ENCODE measurements at regions not wholly inside any gene's neighbourhood (a gene's known extent, or its start where the extent isn't known, plus 50 kb on each side); places are given as distances from the start of the nearest gene placed in this dataset.

GRCh38 chrX:26376037-26376708 lies 160.2 kb downstream of the MAGEB5 start:
- intact Hi-C loops (cut with DNase I) = no loop called here
- no peak overlapping the region for H3K27ac ChIP-seq (ENCODE audit: low read length)
- 61% methylated on average over 5 of the region's 5 CpGs for WGBS
- H3K27me3 ChIP-seq (ENCODE audit: control insufficient read depth, insufficient read depth) = no peaks in the 10 kb centered on the region
- no peak for ATAC-seq
- no peak for DNase-seq
- no peak overlapping the region for H3K4me3 ChIP-seq (ENCODE audit: low read length)
- no peaks in the 10 kb centered on the region for H3K9me3 ChIP-seq (ENCODE audit: control insufficient read depth, low read length)
- H3K4me1 ChIP-seq (ENCODE audit: control insufficient read depth, insufficient read depth, low read length) = no peaks in the 10 kb centered on the region

DNA sequence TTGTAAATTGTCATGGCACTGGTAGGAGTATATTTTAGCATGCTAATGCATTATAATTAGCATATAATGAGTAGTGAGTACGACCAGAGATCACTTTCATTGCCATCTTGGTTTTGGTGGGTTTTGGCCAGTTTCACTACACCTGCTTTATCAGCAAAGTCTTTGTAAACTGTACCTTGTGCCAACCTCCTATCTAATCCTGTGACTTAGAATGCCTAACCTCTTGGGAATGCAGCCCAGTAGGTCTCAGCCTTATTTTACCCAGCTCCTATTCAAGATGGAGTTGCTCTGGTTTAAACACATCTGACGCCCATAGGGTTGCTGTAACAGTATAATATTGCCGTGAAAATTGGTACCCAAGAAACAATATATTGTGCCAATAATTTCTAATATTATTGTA lies 159.4 kb downstream of the MAGEB5 start:
- Histone ChIP-seq H3K27ac (ENCODE audit: low read length) (no peak overlapping the region), H3K27me3 (ENCODE audit: control insufficient read depth, insufficient read depth) (no peaks in the 10 kb centered on the region), H3K4me1 (ENCODE audit: control insufficient read depth, insufficient read depth, low read length) (no peaks in the 10 kb centered on the region), H3K4me3 (ENCODE audit: low read length) (no peak overlapping the region), H3K9me3 (ENCODE audit: control insufficient read depth, low read length) (no peaks in the 10 kb centered on the region)
- DNase-seq (no peak), ATAC-seq (no peak)
- WGBS = 85% methylated on average over 3 of the region's 3 CpGs
- intact Hi-C loops (cut with DNase I) = no loop called here

- no peaks in the 10 kb centered on the region for H3K4me1 ChIP-seq (ENCODE audit: control insufficient read depth, insufficient read depth, low read length)
- no peaks in the 10 kb centered on the region for H3K9me3 ChIP-seq (ENCODE audit: control insufficient read depth, low read length)
- DNase-seq (no peak), ATAC-seq (no peak)
- H3K27ac ChIP-seq (ENCODE audit: low read length) = no peak overlapping the region
- WGBS = 88% methylated on average over 5 of the region's 5 CpGs
- intact Hi-C loops (cut with DNase I) = no loop called here
- H3K4me3 ChIP-seq (ENCODE audit: low read length) = no peak overlapping the region
- H3K27me3 ChIP-seq (ENCODE audit: control insufficient read depth, insufficient read depth) = no peaks in the 10 kb centered on the region
These were observed 157.9 kb downstream of the MAGEB5 start for GRCh38 chrX:26373829-26374228.

DNA sequence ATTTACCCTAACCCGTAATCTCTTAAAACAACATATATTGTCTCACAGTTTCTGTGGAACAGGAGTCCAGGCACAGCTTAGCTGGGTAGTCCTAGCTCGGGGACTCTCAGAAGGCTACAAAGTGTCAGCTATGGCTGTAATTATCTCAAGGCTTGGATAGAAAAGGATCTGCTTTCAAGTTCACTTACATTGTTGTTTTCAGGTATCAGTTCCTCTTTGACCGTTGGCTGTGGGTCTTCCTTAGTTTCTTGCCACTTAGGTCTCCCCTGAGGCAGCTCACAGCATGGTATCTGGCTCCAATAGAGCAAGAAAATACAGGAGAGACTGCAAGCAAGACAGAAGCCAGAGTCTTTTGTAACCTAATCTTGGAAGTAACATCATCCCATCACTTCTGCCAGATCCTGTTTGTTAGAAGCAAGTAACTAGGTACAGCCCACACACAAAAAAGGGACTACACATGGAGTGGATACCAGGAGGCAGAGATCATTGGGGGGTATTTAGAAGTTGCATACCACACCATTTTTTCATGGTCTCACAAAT lies 137.0 kb downstream of the MAGEB5 start:
- no peak overlapping the region for H3K27ac ChIP-seq (ENCODE audit: low read length)
- no peak overlapping the region for H3K4me3 ChIP-seq (ENCODE audit: low read length)
- ATAC-seq (no peak), DNase-seq (no peak)
- H3K4me1 ChIP-seq (ENCODE audit: control insufficient read depth, insufficient read depth, low read length) = no peaks in the 10 kb centered on the region
- WGBS = 71% methylated on average over 3 of the region's 3 CpGs
- no peaks in the 10 kb centered on the region for H3K9me3 ChIP-seq (ENCODE audit: control insufficient read depth, low read length)
- H3K27me3 ChIP-seq (ENCODE audit: control insufficient read depth, insufficient read depth) = no peaks in the 10 kb centered on the region
- intact Hi-C loops (cut with DNase I) = no loop called here

DNA sequence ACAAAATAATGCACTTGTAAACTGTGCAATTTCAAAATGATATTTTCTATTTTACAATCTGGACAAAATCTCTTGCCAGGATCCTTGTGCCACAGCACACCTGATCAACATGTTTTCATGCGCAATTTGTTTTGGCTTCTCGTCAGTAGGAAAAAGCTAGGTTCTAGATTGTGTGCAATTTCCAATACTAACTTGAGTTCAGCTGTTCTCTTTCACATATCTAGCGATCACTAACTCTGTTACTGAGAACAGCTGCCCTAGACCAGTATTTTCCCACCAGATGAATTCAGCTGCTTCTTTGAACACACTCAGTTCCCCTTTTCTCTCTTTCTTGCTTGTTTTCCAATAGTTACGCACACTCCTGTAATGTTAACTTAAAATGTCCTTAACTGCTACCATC lies 131.2 kb downstream of the MAGEB5 start:
- DNase-seq (no peak), ATAC-seq (no peak)
- H3K9me3 ChIP-seq (ENCODE audit: control insufficient read depth, low read length) = no peaks in the 10 kb centered on the region
- H3K4me3 ChIP-seq (ENCODE audit: low read length) = no peak overlapping the region
- H3K4me1 ChIP-seq (ENCODE audit: control insufficient read depth, insufficient read depth, low read length) = no peaks in the 10 kb centered on the region
- H3K27ac ChIP-seq (ENCODE audit: low read length) = no peak overlapping the region
- no peaks in the 10 kb centered on the region for H3K27me3 ChIP-seq (ENCODE audit: control insufficient read depth, insufficient read depth)
- intact Hi-C loops (cut with DNase I) = no loop called here
- WGBS = 78% methylated on average over 4 of the region's 4 CpGs

- intact Hi-C loops (cut with DNase I) = no loop called here
- DNase-seq (no peak), ATAC-seq (no peak)
- H3K27me3 ChIP-seq (ENCODE audit: control insufficient read depth, insufficient read depth) = no peaks in the 10 kb centered on the region
- no peaks in the 10 kb centered on the region for H3K9me3 ChIP-seq (ENCODE audit: control insufficient read depth, low read length)
- no peak overlapping the region for H3K4me3 ChIP-seq (ENCODE audit: low read length)
- 73% methylated on average over 8 of the region's 8 CpGs for WGBS
- H3K27ac ChIP-seq (ENCODE audit: low read length) = no peak overlapping the region
- H3K4me1 ChIP-seq (ENCODE audit: control insufficient read depth, insufficient read depth, low read length) = no peaks in the 10 kb centered on the region
These were observed 118.3 kb downstream of the MAGEB5 start for GRCh38 chrX:26334232-26334631.

DNA sequence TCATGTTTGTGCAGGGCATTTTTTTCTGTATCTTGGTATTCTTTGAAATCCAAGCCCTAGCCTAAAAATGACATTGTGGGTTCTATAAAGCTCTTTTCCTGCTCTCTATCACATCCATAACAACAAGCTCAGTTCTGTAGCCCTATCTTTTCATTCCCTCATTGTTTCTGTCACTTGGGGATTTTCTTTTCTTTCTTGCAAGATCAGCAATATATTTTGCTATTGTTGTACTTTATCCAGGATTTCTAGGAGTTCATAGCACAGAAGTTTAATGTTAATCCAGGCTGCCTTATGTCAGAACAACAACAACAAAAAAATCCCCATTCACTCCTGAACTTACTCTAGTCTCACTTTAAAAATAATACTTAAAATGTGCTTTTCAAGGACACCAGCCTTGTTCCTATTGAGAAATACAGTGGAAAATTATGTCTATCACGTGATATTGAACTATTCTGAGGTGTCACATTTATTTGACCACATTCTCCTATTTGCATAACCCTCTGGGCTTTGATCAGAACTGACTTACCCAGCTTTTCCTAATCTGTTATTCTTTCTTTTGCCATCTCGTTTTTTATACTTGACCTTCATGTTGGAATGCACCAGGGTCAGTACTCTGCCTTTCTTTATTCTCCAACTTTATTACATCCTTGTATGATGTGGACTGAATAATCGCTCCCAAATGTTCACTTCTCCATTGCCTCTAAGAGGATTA lies 112.8 kb downstream of the MAGEB5 start:
- no peak overlapping the region for H3K27ac ChIP-seq (ENCODE audit: low read length)
- no peak for ATAC-seq
- no peaks in the 10 kb centered on the region for H3K4me1 ChIP-seq (ENCODE audit: control insufficient read depth, insufficient read depth, low read length)
- no peak overlapping the region for H3K4me3 ChIP-seq (ENCODE audit: low read length)
- no peak for DNase-seq
- WGBS = 56% methylated on average over 3 of the region's 3 CpGs
- H3K9me3 ChIP-seq (ENCODE audit: control insufficient read depth, low read length) = no peaks in the 10 kb centered on the region
- no peaks in the 10 kb centered on the region for H3K27me3 ChIP-seq (ENCODE audit: control insufficient read depth, insufficient read depth)
- intact Hi-C loops (cut with DNase I) = no loop called here

- H3K27me3 ChIP-seq (ENCODE audit: control insufficient read depth, insufficient read depth) = no peaks in the 10 kb centered on the region
- no peaks in the 10 kb centered on the region for H3K9me3 ChIP-seq (ENCODE audit: control insufficient read depth, low read length)
- intact Hi-C loops (cut with DNase I) = no loop called here
- DNase-seq = no peak
- H3K4me3 ChIP-seq (ENCODE audit: low read length) = no peak overlapping the region
- no peak for ATAC-seq
- H3K27ac ChIP-seq (ENCODE audit: low read length) = no peak overlapping the region
- H3K4me1 ChIP-seq (ENCODE audit: control insufficient read depth, insufficient read depth, low read length) = no peaks in the 10 kb centered on the region
These were observed 93.3 kb downstream of the MAGEB5 start for GRCh38 chrX:26309262-26309661.

GRCh38 chrX:26295425-26295824 lies 79.5 kb downstream of the MAGEB5 start:
- Histone ChIP-seq H3K27me3 (ENCODE audit: control insufficient read depth, insufficient read depth) (no peaks in the 10 kb centered on the region), H3K4me3 (ENCODE audit: low read length) (no peak overlapping the region), H3K27ac (ENCODE audit: low read length) (no peak overlapping the region), H3K9me3 (ENCODE audit: control insufficient read depth, low read length) (no peaks in the 10 kb centered on the region), H3K4me1 (ENCODE audit: control insufficient read depth, insufficient read depth, low read length) (no peaks in the 10 kb centered on the region)
- 18% methylated on average over 1 of the region's 1 CpG for WGBS
- ATAC-seq (no peak), DNase-seq (no peak)
- intact Hi-C loops (cut with DNase I) = no loop called here

DNA sequence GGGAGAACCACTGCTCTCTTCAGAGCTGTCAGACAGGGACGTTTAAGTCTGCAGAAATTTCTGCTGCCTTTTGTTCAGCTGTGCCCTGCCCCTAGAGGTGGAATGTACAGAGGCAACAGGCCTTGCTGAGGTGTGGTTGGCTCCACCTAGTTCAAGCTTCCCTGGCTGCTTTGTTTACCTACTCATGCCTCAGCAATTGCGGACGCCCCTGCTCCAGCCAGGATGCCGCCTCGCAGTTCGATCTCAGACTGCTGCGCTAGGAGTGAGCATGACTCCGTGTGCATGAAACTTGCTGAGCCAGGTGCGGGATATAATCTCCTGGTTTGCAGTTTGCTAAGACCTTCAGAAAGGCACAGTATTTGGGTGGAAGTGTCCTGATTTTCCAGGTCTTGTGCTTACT lies 70.9 kb downstream of the MAGEB5 start:
- DNase-seq = no peak
- H3K9me3 ChIP-seq (ENCODE audit: control insufficient read depth, low read length) = no peaks in the 10 kb centered on the region
- intact Hi-C loops (cut with DNase I) = no loop called here
- H3K4me3 ChIP-seq (ENCODE audit: low read length) = no peak overlapping the region
- no peak for ATAC-seq
- no peaks in the 10 kb centered on the region for H3K27me3 ChIP-seq (ENCODE audit: control insufficient read depth, insufficient read depth)
- no peaks in the 10 kb centered on the region for H3K4me1 ChIP-seq (ENCODE audit: control insufficient read depth, insufficient read depth, low read length)
- WGBS = 91% methylated on average over 9 of the region's 9 CpGs
- no peak overlapping the region for H3K27ac ChIP-seq (ENCODE audit: low read length)

Data from right cardiac atrium (tissue), 5 donors.